HCT116 (cell line): ENCODE measurements at regions not wholly inside any gene's neighbourhood (a gene's known extent, or its start where the extent isn't known, plus 50 kb on each side); places are given as distances from the start of the nearest gene placed in this dataset.

Source experiments
- ATAC-seq: fragments of 200-7000 bp; cut with Tn5 transposase; 2 replicates; pipeline ENCODE4 v1.9.1; 2020; ENCODE audit warnings: mild to moderate bottlenecking, moderate library complexity
- BruUV-seq: library from RNA; stranded (reverse); fragments of 400-500 nt; replicated peaks from 2 replicates; lab custom pipeline; 2021; lab: Mats Ljungman, UMichigan
- CTCF ChIA-PET: fragments of 300-600 bp; sonication (Branson Sonifier 250); formaldehyde crosslinking; loops from one replicate; lab custom pipeline; 2021; ENCODE audit warnings: antibody characterized with exemption; lab: Charles Lee
- POLR2A ChIA-PET: fragments of 300-600, 350-600 bp; sonication (Branson Sonifier 250); formaldehyde crosslinking; loops from one replicate; lab custom pipeline; 2021; ENCODE audit warnings: antibody characterized with exemption; lab: Charles Lee
- RAD21 ChIA-PET, 2 experiments: fragments of 300-600 bp; sonication (Branson Sonifier 250); formaldehyde crosslinking; loops; one replicate each; lab custom pipeline; 2023; ENCODE audit warnings: low total read pairs in 2 of 2; ENCODE audit not compliant: uncharacterized antibody in 2 of 2, unreplicated experiment in 2 of 2, low non-redundant PET in 1 of 2; lab: Charles Lee
- DNase-seq: peaks from one replicate; pipeline ENCODE4 v3.0.0-alpha.2; 2010; ENCODE audit warnings: low read depth, low spot score
- H2AFZ ChIP-seq: fragments of 200-600 bp; shearing (Covaris generic), sonication (generic); 2 replicates; pipeline ENCODE4 v1.6.1; 2017; ENCODE audit warnings: low read depth, mixed run types, mixed read lengths, antibody characterized with exemption, low read length; ENCODE audit not compliant: poor library complexity, severe bottlenecking
- H3K27ac ChIP-seq: 2 replicates; pipeline ENCODE4 v1.5.1; 2012; ENCODE audit warnings: low read depth, low read length
- H3K27me3 ChIP-seq: fragments of 200-600 bp; sonication (generic); 2 replicates; pipeline ENCODE4 v1.6.1; 2016; ENCODE audit warnings: mixed run types, low read length, mixed read lengths; ENCODE audit not compliant: insufficient read depth
- H3K36me3 ChIP-seq, 2 experiments: fragments of 200-500 bp in 1 of 2; fragments of 200-600 bp in 1 of 2; sonication (Bioruptor generic) in 1 of 2; sonication (generic) in 1 of 2; 2 replicates each; pipeline versions ENCODE4 v1.5.1 to v1.6.1; 2014 to 2016; ENCODE audit warnings: low read length in 2 of 2, inconsistent platforms in 1 of 2, mixed read lengths in 1 of 2, mixed run types in 1 of 2; ENCODE audit not compliant: insufficient read depth in 2 of 2, control insufficient read depth in 1 of 2
- H3K4me1 ChIP-seq, 2 experiments: fragments of 200-600 bp in 1 of 2; sonication (generic) in 1 of 2; 2 replicates each; pipeline versions ENCODE4 v1.5.1 to v1.6.1; 2012 to 2017; ENCODE audit warnings: low read length in 2 of 2, inconsistent platforms in 1 of 2, mild to moderate bottlenecking in 1 of 2, mixed read lengths in 1 of 2, mixed run types in 1 of 2, moderate library complexity in 1 of 2; ENCODE audit not compliant: insufficient read depth in 2 of 2, control insufficient read depth in 1 of 2
- H3K4me2 ChIP-seq: fragments of 200-600 bp; sonication (generic); 2 replicates; pipeline ENCODE4 v1.6.1; 2017; ENCODE audit warnings: mixed run types, low read length, mixed read lengths
- H3K4me3 ChIP-seq, 2 experiments: fragments of 200-600 bp in 1 of 2; sonication (generic) in 1 of 2; replicated peaks in 1 of 2; 2 replicates each; pipeline ENCODE4 v1.5.1; 2011 to 2016; ENCODE audit warnings: low read length in 2 of 2, control low read depth in 1 of 2, low read depth in 1 of 2, mild to moderate bottlenecking in 1 of 2, mixed read lengths in 1 of 2, mixed run types in 1 of 2
- H3K79me2 ChIP-seq: fragments of 200-600 bp; sonication (generic); 2 replicates; pipeline ENCODE4 v1.6.1; 2017; ENCODE audit warnings: mild to moderate bottlenecking, mixed run types, low read length, moderate library complexity, mixed read lengths; ENCODE audit not compliant: insufficient read depth
- H3K9ac ChIP-seq: fragments of 200-600 bp; sonication (generic); 2 replicates; pipeline ENCODE4 v1.6.1; 2016; ENCODE audit warnings: low read length, mixed read lengths
- H3K9me2 ChIP-seq: fragments of 200-600 bp; sonication (generic), shearing (Covaris generic); 2 replicates; pipeline ENCODE4 v1.6.1; 2017; ENCODE audit warnings: mixed run types, mild to moderate bottlenecking, moderate library complexity; ENCODE audit not compliant: insufficient read depth
- H3K9me3 ChIP-seq, 2 experiments: fragments of 200-500 bp in 1 of 2; fragments of 200-600 bp in 1 of 2; sonication (Bioruptor generic) in 1 of 2; sonication (generic) in 1 of 2; 2 replicates each; pipeline ENCODE4 v1.6.1; 2014 to 2017; ENCODE audit warnings: low read length in 2 of 2, mixed read lengths in 2 of 2, inconsistent platforms in 1 of 2, low read depth in 1 of 2, mild to moderate bottlenecking in 1 of 2, mixed run types in 1 of 2, moderate library complexity in 1 of 2; ENCODE audit not compliant: control insufficient read depth in 1 of 2, insufficient read depth in 1 of 2
- H4K20me1 ChIP-seq: fragments of 200-600 bp; sonication (generic), shearing (Covaris generic); 2 replicates; pipeline ENCODE4 v1.6.1; 2017; ENCODE audit warnings: mixed run types, mild to moderate bottlenecking, moderate library complexity; ENCODE audit not compliant: insufficient read depth
- CTCF ChIP-seq, 3 experiments: fragments of 200-600 bp in 1 of 3; sonication (generic) in 1 of 3; IDR thresholded peaks in 2 of 3; conservative IDR thresholded peaks in 1 of 3; 2 replicates each; pipeline ENCODE4 v1.5.1; 2012 to 2017; ENCODE audit warnings: low read depth in 2 of 3, low read length in 2 of 3, antibody characterized with exemption in 1 of 3, borderline replicate concordance in 1 of 3, control low read depth in 1 of 3, mild to moderate bottlenecking in 1 of 3, mixed read lengths in 1 of 3, mixed run types in 1 of 3, moderate library complexity in 1 of 3; ENCODE audit not compliant: insufficient read depth in 1 of 3
- POLR2AphosphoS5 ChIP-seq: IDR thresholded peaks from 2 replicates; pipeline ENCODE4 v1.6.1; 2011; ENCODE audit warnings: mild to moderate bottlenecking, low read depth, low read length, moderate library complexity
- YY1 ChIP-seq: IDR thresholded peaks from 2 replicates; pipeline ENCODE4 v1.6.1; 2011; ENCODE audit warnings: low read length, low read depth, moderate library complexity, mild to moderate bottlenecking; ENCODE audit not compliant: insufficient replicate concordance; ENCODE audit errors: extremely low read depth
- ZBTB33 ChIP-seq: IDR thresholded peaks from 2 replicates; pipeline ENCODE4 v1.6.1; 2011; ENCODE audit warnings: mild to moderate bottlenecking, low read length, moderate library complexity; ENCODE audit not compliant: insufficient replicate concordance; ENCODE audit errors: extremely low read depth
- ZFX ChIP-seq: fragments of 450-650 bp; IDR thresholded peaks from 2 replicates; pipeline ENCODE4 v1.6.1; 2017
- intact Hi-C: fragments of 100-400 bp; cut with micrococcal nuclease; formaldehyde crosslinking; loops from 2 replicates; pipeline ENCODE4 v1.10.0; 2022

- H3K36me3 ChIP-seq, result no peaks in the 10 kb centered on the region
- H3K4me2 ChIP-seq, result no peak overlapping the region
- ChIA-PET POLR2A (no interaction called here), RAD21 (no interaction called here), CTCF (no interaction called here)
- no peaks in the 10 kb centered on the region for H3K4me1 ChIP-seq
- H3K79me2 ChIP-seq, result no peaks in the 10 kb centered on the region
- ATAC-seq (no peak), DNase-seq (no peak)
- no peaks in the 10 kb centered on the region for H3K9me2 ChIP-seq
- no peak overlapping the region for H3K4me3 ChIP-seq
- H3K9ac ChIP-seq, result no peak overlapping the region
- no TSS peak for BruUV-seq
- H3K9me3 ChIP-seq, result no peaks in the 10 kb centered on the region
- no peaks in the 10 kb centered on the region for H4K20me1 ChIP-seq
- H2AFZ ChIP-seq, result no peak overlapping the region
- TF ChIP-seq YY1, result no peak
- no peak for TF ChIP-seq ZBTB33
- TF ChIP-seq ZFX, result no peak
- TF ChIP-seq POLR2AphosphoS5, result no peak
- TF ChIP-seq CTCF (IDR thresholded peaks at IDR 0.05 in 2 of 3, conservative IDR thresholded peaks at IDR 0.05 in 1 of 3; ENCODE audit: borderline replicate concordance in 1 of 3, insufficient read depth in 1 of 3, low read depth in 2 of 3, low read length in 2 of 3), result no peak
- H3K27me3 ChIP-seq, result 0 out of 2 replicates have a peak, but pooled peaks cover 6% of the 10 kb centered on the region
- intact Hi-C loops, result no loop called here
- H3K27ac ChIP-seq, result no peak overlapping the region
Observed at GRCh38 chr5:60477849-60478248, 222.1 kb downstream of the DEPDC1B start.
